ENCODE measurements at regions not wholly inside any gene's neighbourhood (a gene's known extent, or its start where the extent isn't known, plus 50 kb on each side); places are given as distances from the start of the nearest gene placed in this dataset.

DNA sequence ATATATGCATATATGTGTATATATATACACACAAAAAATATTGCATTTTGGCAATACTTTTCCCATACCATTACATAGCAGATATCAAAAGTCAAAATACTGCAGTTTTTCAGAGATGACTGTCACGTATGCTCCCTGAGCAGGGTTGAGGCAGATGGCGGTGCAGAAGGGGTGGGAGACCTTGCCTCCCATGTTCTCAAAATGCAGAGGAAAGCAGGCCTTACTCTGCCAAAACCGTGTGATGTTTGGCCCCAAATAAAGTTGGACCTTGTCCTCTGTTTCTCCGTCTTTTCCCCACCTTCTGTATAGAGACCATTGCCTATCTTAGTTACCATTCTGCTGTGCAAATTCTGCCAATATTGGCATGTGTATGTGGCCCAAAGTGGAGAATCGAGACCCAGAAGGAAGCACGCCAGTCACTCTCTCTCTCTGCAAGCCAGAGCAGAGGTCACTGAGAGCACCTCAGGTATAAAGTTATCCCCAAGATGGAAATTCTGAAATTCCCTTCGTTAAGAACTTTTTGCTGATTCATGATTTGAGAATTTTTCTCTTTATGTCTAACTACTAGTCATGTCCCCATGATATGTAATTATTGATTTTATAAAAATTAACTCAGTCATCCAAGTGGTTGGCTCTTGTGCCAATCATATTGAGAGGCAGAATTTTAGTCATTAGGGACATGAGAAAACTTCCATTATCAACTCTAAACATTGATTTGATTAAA, 898.8 kb downstream of the EPHA4 start:
- DNase-seq = no peak

DNA sequence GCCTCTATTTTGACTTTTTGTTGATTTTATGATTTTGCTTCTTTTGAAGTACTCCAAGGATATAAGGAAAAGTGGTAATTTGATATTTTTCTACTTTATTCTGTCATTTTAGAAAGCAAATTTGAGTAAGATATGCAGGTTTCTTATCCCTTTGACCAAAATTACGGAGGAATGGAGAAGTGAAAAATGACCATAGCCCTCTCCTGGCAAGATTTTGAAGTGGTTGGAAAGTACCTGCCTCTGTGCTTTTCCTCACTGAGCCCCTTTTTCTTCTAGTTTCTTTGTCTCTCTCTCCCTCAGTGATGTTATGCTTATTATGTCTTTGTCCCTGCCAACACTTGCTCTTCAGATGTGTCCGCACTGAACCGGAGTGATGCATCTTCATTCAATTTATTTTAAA, 898.1 kb downstream of the EPHA4 start:
- no peak for DNase-seq

DNA sequence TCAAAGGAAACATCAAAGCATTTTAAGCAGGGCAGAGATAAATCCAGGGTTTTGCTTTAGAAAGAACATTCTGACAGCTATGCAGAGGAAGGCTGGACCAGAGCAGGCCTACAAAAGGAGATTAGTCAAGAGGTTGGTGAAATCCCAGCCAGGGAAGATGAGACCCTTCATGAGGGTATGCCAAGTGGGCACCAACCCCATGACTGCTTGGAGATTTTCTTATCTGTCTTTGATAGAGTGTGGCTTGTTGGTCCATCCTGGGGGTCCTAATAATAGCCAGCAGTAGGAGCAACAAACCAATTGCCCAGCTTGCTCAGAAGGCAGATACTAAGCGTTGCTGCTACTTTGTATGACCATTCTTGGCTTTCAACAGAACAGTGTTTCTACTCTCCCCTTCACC, 895.4 kb downstream of the EPHA4 start:
- no peak for DNase-seq

DNA sequence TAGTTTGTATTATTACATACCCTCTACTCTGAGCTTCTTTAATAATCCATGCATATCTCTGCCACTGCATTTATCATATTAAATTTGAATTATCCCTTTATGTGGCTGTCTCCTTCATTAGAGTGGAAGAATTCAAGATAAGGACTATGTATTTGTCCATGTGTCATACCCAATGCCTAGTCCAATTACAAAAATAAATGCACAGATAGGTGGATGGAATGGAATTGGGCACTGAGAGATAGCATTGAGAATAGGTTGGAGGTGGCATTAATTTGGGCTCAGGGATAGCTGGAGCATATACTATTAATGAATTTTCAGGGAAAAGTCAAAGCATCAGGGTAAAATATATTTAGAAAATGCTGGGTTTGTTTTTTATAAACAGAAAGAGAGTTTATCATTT, 893.2 kb downstream of the EPHA4 start:
- DNase-seq = no peak

DNA sequence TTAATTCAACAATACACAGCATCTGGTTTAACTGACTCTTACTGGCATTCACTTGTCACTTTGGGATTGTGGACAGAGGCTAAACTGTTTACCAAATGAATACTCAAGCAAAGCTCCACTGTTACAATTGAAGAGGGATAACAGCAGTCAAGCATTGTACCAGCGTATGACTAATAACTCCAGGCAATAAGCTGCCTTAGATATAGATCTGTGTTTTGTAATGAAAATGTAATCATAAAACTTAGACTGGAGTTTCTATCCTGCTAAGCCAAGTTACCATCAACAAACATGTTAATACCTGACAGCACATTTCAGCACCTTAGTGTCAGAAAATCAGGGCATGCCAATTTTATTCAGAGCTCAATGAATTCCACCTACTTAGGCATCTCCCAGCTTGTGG, 889.5 kb downstream of the EPHA4 start:
- no peak for DNase-seq

DNA sequence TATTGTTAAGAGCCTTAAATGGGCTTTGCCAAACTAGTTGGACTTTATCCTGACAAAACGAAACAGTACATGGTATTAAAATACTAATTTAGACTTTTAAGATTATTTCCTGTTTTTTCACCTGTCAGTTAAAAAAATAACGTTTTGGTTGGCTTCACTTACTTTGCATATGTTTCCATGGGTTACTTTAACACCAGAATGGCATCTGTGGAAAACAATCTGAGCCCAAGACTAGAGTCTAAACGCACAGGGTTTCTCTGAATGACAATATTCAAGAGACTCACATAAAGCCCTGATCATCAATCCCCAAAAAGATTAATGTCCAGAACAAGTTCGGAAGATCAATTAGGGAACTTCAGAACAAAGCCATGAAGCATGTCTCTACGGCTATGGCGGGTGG, 888.0 kb downstream of the EPHA4 start:
- DNase-seq = no peak

GRCh38 chr2:220687231-220687843, 884.8 kb downstream of the EPHA4 start:
- DNase-seq = peak; percentile 64

DNA sequence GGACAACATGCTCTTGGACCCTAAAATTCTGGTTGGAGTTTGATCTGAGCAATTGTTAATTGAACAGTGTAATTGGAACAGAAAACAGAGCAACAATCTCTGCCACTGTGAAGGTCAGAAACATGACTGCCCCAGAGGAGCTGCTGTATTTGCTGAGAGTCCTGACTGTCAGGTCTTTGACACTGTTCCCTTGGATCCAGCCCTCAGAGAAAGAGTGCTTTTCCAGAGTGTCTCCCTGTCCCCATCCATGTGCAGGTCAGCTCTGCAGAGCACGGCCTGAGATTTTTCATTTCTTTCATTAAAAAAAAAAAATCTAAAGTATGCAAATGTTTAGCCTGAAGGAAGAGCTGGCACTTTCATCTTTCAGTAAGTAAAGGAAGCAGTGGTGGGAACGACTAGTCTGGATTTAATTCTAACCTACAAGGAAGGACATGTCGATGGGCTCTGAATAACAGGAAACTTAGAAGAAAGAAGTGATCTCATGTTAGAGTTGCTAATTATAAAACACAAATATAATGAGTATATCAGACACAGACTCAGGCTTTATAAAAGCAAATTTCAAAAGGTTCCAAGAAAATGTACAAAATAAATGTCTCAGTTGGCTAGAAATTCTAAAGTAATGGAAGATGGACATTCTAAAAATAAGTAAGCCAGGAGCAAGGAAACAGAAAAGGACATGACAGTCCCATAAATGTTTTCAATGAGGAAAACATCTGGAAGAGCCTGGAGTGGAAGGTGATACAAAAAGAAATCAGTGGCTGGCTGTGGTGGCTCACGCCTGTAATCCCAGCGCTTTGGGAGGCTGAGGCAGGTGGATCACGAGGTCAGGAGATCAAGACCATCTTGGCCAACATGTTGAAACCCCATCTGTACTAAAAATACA, 876.5 kb downstream of the EPHA4 start:
- DNase-seq = no peak

GRCh38 chr2:220696280-220696669, 875.8 kb downstream of the EPHA4 start:
- DNase-seq = no peak

GRCh38 chr2:220697011-220697410, 875.1 kb downstream of the EPHA4 start:
- no peak for DNase-seq

DNA sequence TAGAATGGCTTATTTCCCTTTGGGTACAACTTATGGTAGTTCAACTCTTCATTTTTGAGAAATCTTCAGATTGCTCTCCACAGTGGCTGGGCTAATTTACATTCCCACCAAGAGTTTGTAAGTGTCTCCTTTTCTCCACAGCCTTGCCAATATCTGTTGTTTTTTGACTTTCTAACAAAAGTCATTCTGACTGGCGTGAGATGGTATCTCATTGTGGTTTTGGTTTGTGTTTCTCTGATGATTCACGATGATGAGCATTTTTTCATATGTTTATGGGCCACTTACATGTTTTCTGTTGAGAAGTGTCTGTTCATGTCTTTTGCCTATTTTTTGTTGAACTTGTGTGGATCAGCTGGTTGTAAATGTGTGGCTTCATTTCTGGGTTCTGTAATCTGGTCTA, 871.0 kb downstream of the EPHA4 start:
- DNase-seq = no peak

DNA sequence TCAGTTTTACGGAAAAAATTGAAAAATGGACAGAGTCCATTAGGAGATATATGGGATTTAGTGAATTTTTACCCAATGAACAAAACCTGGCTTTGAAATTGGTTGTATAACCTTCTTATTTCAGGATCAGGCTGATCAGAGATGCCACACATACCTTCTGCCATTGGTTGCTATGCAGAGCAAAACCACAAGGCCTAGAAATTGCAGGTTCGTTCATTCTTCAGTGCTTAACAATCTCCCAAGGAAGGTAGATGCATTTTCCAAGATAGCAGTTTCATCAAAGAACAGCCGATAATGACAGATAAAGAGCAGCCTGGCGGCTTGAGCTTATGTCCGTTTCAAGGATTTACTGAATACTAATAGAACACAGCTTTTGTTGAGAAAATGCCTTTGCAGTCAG, 868.8 kb downstream of the EPHA4 start:
- peak; percentile 87 for DNase-seq

DNA sequence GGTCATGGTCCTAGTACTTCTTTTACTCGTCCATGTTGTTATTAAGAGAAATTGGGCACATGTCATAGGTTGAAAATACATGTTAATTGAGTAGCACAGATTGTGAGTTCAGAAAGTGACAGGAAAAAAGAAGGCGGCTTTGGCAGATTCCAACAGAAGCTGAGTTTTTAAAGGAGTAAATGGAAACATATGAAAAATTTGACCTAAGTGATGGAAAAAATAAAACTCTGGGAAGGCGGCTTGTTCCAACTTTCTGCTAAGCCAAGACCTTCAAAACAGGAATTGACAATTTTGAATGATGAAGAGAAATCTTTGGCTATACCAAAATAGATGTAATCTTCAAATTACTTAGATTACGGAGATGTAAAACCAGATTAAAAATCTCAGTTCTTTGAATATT, 868.0 kb downstream of the EPHA4 start:
- DNase-seq = no peak

- DNase-seq = no peak
These were observed 867.3 kb downstream of the EPHA4 start for GRCh38 chr2:220704810-220705209.

DNA sequence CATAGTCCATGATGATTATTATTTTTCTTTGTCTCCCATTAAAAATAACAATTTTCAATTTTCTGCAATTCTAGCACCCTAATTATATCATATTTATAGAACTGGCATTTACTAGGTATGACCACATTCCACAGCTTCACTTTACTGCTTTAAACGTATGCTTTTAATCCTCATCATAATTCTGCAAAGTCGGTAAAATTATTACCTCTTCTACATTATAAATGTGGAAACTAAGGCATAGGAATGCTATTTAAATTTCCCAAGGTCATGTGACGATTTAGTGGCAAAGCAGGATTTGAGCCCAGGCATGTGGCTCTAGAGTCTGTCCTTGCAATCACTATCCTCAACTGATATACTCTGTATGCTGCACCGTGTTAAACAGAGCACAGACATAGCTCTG, 866.4 kb downstream of the EPHA4 start:
- no peak for DNase-seq

GRCh38 chr2:220707261-220707660, 864.8 kb downstream of the EPHA4 start:
- DNase-seq = no peak

DNA sequence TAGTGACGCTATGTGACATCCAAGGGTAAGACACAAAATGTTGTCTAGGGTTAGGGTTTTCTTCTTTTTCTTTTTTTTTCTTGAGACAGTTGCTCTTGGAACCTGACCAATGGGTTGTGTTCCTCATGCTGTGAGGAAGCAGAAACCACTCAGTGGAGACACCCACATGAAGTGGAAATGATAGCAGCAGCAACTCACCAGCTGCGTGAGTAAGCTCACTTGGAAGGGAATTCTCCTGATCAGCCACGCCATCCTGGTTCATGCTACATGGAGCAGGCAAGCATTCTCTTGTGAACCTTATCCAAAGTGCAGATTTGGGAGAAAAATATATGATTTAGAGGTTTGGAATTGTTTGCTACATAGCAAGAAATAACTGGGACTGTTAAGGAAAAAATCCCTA, 863.7 kb downstream of the EPHA4 start:
- DNase-seq = no peak

DNA sequence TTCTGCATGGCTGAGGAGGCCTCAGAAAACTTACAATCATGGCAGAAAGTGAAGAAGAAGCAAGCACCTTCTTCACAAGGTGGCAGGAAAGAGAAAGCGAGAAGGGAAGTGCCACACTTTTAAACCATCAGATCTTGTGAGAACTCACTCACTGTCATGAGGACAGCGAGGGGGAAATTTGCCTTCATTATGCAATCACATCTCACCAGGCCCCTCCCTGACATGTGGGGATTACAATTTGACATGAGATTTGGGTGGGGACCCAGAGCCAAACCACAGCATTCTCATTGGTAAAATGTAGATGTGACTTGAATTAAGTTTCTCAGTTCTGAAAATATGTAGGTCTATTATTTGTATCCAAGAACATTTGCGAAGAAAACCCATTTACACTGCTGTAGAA, 854.8 kb downstream of the EPHA4 start:
- DNase-seq = no peak

- DNase-seq = no peak
These were observed 835.3 kb downstream of the EPHA4 start for GRCh38 chr2:220736778-220737177.

- no peak for DNase-seq
These were observed 828.9 kb downstream of the EPHA4 start for GRCh38 chr2:220743203-220743602.

- no peak for DNase-seq
These were observed 827.2 kb downstream of the EPHA4 start for GRCh38 chr2:220744861-220745260.

- DNase-seq = no peak
These were observed 826.4 kb downstream of the EPHA4 start for GRCh38 chr2:220745682-220746081.

- no peak for DNase-seq
These were observed 824.4 kb downstream of the EPHA4 start for GRCh38 chr2:220747736-220748135.

DNA sequence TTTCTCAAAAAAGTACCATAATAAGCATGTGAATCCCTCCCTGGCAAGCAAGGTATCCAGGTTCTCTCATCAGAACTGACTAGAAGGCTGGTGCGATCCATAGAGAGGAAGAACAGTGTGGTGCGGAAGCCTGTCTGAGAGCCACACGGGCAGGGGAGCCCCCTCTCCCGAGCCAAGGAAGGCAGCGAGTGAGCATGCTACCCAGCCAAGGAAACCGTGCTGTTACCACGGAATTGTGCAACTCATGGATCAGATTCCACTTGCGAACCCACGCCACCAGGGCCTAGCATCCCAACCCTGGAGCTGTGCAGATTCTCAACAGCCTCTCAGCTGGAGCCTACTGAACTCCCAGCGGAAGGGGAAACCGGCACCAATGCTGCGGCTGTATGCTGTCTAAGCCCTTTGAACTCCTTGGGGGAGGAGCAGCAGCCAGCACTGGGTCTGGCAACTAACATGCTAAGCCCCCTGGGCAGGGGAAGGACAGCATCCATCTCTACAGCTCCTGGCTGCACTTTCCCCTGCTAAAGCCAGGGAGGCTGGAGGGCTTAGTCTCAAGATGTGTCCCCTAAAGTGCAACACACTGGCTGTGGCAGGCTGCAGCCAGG, 823.1 kb downstream of the EPHA4 start:
- DNase-seq = peak; percentile 60
